KBM-7 (cell line): ENCODE measurements at regions not wholly inside any gene's neighbourhood (a gene's known extent, or its start where the extent isn't known, plus 50 kb on each side); places are given as distances from the start of the nearest gene placed in this dataset.
A peak's percentile ranks its signal among the peaks of the same experiment; 100 is the strongest.

Experiments
- DNase-seq: peaks from one replicate; pipeline ENCODE4 v3.0.0-alpha.2; 2015
- in situ Hi-C: fragments of 300-500 bp; cut with MboI; formaldehyde crosslinking; loops from 2 replicates; pipeline ENCODE4 v1.14.3; 2020; ENCODE audit warnings: low sequenced_read_pairs, low pct_unique_long_range_greater_than_20kb, mixed read lengths

GRCh38 chr9:90002397-90003271 is 397.8 kb downstream of the GADD45G start:
- in situ Hi-C loops, result no loop called here
- DNase-seq, result no peak

- in situ Hi-C loops, result no loop called here
- no peak for DNase-seq
These were observed 400.6 kb downstream of the GADD45G start for GRCh38 chr9:90005388-90005787.

GRCh38 chr9:90007516-90008440 is 403.0 kb downstream of the GADD45G start:
- in situ Hi-C loops, result no loop called here
- no peak for DNase-seq

- peak; percentile 3 for DNase-seq
- in situ Hi-C loops, result no loop called here
These were observed 404.6 kb downstream of the GADD45G start for GRCh38 chr9:90009447-90009846.

GRCh38 chr9:90010793-90011192 is 406.0 kb downstream of the GADD45G start:
- no peak for DNase-seq
- in situ Hi-C loops, result no loop called here

GRCh38 chr9:90012949-90013348 is 408.1 kb downstream of the GADD45G start:
- no peak for DNase-seq
- in situ Hi-C loops, result no loop called here

- no peak for DNase-seq
- in situ Hi-C loops, result no loop called here
These were observed 409.0 kb downstream of the GADD45G start for GRCh38 chr9:90013778-90014177.

- in situ Hi-C loops, result no loop called here
- no peak for DNase-seq
These were observed 409.6 kb downstream of the GADD45G start for GRCh38 chr9:90014421-90014820.

- in situ Hi-C loops, result no loop called here
- DNase-seq, result no peak
These were observed 411.5 kb downstream of the GADD45G start for GRCh38 chr9:90016272-90016671.

- in situ Hi-C loops, result no loop called here
- no peak for DNase-seq
These were observed 412.9 kb downstream of the GADD45G start for GRCh38 chr9:90017679-90018078.

GRCh38 chr9:90018688-90019087 is 413.9 kb downstream of the GADD45G start:
- in situ Hi-C loops, result no loop called here
- DNase-seq, result no peak

GRCh38 chr9:90019626-90020025 is 414.8 kb downstream of the GADD45G start:
- in situ Hi-C loops, result no loop called here
- no peak for DNase-seq

GRCh38 chr9:90020276-90020871 is 415.6 kb downstream of the GADD45G start:
- no peak for DNase-seq
- in situ Hi-C loops, result no loop called here

GRCh38 chr9:90021216-90021906 is 416.5 kb downstream of the GADD45G start:
- DNase-seq, result no peak
- in situ Hi-C loops, result no loop called here

- no peak for DNase-seq
- in situ Hi-C loops, result no loop called here
These were observed 417.7 kb downstream of the GADD45G start for GRCh38 chr9:90022474-90022873.

- in situ Hi-C loops, result no loop called here
- no peak for DNase-seq
These were observed 419.0 kb downstream of the GADD45G start for GRCh38 chr9:90023861-90024260.

GRCh38 chr9:90024409-90024808 is 419.6 kb downstream of the GADD45G start:
- in situ Hi-C loops, result no loop called here
- no peak for DNase-seq

GRCh38 chr9:90024823-90025222 is 420.0 kb downstream of the GADD45G start:
- no peak for DNase-seq
- in situ Hi-C loops, result no loop called here

- in situ Hi-C loops, result no loop called here
- no peak for DNase-seq
These were observed 421.0 kb downstream of the GADD45G start for GRCh38 chr9:90025816-90026215.
